Umbilical cord (tissue), 1 donor: ENCODE measurements at regions not wholly inside any gene's neighbourhood (a gene's known extent, or its start where the extent isn't known, plus 50 kb on each side); places are given as distances from the start of the nearest gene placed in this dataset.
"Not testable (repeated sequence)": the region's sequence is repeated elsewhere in the genome, so short reads cannot be mapped to it uniquely, and the experiment has no call there.

Source experiments
- DNase-seq: peaks from one replicate; pipeline ENCODE4 v3.0.0-alpha.2; 2015; ENCODE audit warnings: low spot score

DNA sequence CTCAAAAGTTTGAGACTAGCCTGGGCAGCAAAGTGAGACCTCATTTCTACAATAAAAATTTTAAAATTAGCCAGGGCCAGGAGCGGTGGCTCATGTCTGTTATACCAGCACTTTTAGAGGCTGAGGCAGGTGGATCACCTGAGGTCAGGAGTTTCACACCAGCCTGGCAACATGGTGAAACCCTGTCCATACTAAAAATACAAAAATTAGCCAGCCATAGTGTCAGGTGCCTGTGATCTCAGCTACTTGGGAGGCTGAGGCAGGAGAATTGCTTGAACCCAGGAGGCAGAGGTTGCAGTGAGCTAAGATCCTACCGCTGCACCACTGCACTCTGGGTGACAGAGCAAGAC is 85.1 kb upstream of the MAP4 start:
- not testable (repeated sequence) for DNase-seq

DNA sequence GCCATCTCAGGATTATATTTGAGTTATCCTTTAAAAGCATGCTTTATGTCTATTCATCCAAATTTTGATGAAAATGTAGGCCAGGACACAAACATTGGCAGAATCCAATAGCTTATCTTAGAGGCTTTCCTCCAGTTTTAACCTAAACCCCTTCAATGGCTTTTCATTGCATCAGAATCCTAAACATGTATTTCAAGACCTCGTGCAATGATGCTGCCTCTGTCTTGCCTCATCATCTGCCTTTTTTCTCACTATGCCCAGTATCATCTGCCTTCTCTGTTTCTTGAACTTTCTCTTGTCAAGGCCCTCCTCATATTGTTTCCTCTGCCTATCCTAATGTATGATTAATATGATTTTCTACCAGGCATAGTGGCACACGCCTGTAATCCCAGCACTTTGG is 76.1 kb upstream of the MAP4 start:
- DNase-seq, result peak; percentile 88

DNA sequence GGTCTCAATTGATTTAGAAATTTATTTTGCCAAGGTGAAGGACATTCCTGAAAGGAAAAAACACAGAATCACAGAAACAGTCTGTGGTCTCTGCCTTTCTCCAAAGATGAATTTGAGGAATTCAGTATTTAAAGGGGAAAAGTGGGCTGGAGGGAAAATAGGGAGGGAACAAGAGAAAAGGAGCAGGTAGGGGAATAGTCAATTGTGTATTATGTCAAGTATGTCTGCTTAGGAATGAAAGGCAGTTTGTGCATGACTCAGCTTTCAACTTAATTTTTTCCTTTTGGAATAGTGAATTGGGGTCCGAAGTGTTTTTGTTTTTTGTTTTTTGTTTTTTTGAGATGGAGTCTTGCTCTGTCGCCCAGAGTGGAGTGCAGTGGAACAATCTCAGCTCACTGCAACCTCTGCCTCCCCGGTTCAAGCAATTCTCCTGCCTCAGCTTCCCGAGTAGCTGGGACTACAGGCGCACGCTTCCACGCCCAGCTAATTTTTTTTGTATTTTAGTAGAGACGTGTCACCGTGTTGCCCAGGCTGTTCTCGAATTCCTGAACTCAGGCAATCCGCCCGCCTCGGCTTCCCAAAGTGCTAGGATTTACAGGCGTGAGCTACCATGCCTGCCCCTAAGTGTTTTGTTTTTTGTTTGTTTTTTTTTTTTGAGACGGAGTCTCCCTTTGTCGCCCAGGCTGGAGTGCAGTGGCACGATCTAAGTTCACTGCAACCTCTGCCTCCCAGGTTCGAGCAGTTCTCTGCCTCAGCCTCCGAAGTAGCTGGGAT is 74.1 kb upstream of the MAP4 start:
- no peak for DNase-seq

DNA sequence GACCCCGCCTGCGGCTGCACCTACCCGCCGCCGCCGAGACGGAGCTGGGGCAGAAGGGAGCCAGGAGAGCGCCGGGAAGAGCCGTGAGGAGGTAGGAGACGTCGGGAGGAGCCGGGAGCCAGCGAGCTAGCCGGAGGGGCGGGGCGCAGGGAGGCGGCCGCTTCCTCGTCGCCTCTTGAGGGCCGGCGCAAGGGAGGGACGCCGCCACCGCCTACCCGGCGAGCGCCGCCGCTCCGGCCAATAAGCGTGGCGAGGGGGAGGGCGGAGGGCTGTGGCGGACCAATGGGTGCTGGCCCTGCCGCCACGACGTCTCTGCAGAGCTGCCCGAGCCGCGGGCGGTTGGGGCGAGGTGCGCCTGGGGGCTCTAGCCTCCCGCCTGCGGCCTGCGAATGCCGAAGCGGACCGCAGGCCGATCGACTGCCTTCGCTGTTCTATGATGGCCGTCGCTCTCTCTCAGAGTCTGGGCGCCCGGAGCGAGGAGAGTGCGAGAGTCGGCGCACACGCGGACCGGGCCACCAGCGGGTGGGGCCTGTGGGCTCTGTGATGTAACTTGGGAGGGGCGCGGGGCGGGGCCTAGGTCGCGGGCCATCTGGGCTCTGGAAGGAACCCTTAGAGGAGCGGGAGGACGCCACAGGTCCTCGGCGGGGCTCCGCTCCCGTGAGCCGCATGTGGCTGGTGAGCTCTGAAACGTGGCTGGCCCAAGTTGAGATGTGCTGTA is 72.7 kb upstream of the MAP4 start:
- DNase-seq, result peak; percentile 98

DNA sequence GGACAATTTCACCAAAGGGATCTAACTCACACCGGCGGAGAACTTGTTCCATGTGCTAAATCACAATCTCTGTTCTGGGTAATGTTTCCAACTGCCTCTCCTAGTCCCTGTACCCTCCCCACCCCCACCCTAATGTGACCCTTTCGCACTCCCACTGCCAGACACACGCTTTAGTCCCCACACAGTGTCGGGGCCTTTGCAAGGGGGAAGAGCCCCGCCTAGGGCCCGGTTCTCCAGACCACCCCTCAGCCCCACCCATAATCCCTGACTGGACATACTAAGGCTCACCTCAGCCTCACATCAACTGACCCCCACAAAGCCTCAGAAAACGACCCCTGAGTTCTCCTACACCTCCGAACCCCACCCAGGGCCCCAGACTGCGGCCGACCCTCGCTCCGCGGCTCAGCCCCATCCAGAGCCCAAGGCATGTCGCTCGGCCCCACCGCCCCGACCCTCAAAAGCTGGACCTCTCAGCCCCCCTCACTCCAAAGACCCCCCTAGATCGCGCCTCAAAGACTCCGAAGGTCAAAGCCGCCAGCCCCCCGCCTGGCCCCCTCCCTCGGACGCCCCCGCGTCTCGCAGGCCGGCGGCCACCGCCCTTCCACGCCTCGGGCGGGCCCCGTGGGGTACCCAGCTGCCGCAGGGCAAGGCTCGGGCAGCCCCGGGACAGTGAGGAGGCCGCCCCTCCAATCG is 72.0 kb upstream of the MAP4 start:
- no peak for DNase-seq

DNA sequence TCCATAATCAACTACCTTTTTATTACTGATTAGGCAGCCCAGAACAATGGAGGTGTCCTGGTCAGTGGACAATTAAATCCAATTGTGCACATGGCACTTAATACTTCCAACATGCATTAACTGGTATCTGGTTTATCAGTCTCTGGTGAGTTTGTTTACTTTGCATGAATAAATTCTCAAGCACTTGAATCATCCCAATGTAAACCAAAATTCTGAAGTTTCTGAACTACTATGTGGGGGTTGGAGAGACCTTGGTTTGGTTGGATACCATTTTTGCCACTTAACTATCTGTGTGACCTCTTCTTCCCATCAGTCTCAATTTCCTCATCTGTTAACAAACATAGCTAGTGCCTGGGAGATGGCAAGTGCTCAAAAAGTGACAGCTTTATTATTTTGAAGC is 70.5 kb upstream of the MAP4 start:
- no peak for DNase-seq

DNA sequence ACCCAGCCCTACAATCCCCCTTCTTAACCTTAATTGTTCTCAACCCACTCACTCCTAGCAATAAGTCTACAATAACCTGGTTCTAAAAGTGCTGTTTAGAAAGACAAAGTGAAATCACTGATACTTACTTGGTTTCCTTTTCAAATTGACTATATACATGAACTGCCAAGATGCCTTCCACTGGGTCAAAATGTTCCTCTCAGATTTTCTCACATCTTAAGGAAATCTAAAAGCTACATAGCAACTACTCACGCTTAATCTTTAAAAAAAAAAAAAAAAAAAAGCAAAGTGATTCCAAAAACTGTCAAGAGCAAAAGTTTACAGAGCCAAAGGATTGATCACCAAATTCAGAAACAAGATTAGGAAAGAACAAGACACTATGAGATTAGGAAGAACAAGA is 68.7 kb upstream of the MAP4 start:
- no peak for DNase-seq

DNA sequence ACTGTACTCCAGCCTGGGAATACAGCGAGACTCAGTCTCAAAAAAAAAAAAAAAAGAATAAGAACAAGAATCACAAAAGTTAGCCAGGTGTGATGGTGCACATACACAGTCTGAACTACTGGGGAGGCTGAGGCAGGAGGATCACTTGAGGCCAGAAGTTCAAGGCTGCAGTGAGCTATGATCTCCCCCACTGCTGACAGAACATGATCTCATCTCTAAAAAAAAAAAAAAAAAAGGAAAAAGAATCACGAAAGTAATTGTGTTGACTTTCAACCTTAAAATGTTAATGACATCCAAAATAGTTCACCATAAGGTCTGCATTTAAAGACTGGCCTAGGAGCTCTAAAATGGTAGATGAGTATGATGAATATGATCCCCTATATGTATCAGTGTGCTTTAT is 68.0 kb upstream of the MAP4 start:
- DNase-seq, result no peak

DNA sequence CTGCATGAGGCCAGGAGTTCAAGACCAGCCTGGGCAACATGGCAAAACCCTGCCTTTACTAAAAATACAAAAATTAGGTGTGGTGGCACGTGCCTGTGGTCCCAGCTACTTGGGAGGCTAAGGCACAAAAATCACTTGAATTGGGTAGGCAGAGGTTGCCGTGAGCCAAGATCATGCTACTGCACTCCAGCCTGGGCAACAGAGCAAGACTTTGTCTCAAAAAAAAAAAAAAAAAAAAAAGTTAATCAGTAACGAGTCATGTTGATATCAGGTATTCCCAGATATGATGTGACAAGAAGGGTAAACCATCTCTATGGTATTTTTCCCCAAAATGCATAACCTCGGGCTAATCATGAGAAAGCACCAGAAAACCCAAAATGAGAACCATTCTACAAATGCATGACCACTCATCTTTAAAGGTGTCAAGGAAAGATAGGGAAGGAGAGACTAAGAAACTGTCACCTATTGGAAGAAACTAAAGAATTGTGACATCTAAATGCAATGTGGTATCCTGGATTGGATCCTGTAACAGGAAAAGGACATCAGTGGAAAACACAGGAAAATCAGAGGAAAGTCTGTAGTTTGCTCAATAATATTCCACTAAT is 66.5 kb upstream of the MAP4 start:
- no peak for DNase-seq

DNA sequence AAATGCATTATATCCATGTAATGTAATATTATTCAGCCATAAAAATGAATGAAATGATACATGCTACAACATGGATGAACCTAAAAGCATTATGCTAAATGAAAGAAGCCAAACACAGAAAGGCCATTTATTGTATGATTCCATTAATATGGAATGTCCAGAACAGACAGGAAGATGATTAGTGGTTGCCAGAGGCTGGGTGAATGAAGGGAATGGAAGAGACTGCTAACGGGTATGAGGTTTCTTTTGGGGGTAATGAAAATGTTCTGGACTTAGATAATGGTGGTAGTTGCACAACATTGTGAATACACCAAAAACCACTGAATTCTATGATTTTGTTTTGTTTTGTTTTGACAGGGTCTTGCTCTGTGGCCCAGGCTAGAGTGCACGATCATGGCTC is 61.6 kb upstream of the MAP4 start:
- DNase-seq, result peak; percentile 6

DNA sequence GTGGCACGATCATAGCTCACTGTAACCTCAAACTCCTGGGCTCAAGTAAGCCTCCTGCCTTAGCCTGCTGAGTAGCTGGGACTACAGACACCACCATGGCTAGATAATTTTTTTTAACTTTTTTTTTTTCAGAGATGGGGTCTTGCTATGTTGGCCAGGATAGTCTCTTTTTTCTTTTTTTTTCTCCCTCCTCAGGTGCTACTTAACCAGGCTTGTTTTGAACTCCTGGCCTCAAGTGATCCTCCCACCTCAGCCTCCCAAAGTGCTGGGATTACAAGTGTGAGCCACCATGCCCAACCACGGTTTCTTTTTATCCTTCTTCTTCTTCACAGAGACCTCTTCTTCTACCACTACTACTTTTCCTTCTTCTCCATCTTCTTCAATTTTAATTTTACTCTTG is 53.8 kb upstream of the MAP4 start:
- DNase-seq, result no peak

DNA sequence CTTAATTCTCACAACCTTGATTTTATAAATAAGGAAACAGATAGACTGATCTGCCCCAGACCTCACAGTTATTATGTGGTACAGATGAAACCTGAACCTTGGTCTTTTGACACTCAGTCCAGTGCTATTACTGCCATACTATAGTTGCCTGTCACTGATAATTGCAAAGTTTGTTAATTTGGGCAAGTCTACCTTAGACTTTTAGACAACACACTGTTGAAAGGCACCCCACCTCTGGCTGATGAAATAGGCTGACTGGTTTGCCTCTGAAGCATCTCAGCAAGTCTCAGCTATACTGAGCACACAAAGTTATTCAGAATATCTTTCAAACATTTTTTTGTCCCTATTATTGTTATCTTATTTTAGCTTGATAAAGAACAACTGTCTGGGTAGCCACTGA is 53.1 kb upstream of the MAP4 start:
- no peak for DNase-seq

DNA sequence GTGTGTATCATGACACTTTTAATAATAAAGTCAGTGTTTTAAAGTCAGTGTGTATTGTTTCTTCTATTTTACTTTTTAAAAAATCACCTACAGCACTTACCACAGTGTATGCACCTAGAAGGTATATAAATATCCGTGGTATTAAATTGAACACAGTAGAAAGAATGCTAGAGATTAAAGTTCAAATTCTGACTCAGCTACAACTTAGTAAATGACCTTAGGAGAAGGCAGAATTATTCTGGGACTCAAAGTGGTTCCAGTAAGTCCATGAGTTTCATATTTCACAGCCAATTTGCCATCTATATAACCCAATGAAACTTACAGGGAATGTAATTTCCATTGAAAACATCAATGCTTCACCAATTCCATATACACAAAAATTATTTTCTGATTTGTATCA is 52.7 kb upstream of the MAP4 start:
- DNase-seq, result no peak

DNA sequence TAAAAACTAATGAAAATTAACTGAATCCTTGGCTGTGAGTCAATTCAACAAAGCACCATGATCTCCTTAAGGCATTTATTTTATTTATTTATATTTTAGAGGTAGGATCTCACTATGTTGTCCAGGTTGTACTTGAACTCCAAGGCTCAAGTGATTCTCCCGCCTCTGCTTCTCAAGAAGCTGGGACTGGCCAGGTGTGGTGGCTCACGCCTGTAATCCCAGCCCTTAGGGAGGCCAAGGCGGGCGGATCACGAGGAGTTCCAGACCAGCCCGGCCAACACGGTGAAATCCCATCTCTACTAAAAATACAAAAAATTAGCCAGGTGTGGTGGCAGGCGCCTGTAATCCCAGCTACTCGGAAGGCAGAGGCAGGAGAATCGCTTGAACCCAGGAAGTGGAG is 52.1 kb upstream of the MAP4 start:
- DNase-seq, result not testable (repeated sequence)

DNA sequence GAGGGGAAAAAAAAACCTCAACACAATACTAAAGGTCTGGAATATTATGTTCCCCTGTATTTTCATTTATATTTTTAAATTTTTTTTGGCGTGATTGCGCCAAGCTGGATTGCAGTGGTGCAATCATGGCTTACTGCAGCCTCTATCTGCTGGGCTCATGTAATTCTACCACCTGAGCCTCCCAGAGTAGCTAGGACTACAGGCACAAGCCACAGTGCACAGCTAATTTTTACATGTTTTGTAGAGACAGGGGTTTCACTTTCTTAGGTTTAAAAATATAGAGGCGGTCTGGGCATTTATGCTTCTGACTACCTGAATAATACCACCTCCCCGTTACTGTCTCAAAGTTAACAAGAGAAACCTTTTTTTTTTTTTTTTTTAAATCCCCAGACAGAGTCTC is 51.1 kb upstream of the MAP4 start:
- no peak for DNase-seq
